Prostate gland (tissue), 2 donors: ENCODE measurements at regions not wholly inside any gene's neighbourhood (a gene's known extent, or its start where the extent isn't known, plus 50 kb on each side); places are given as distances from the start of the nearest gene placed in this dataset.

Experiments
- CTCF ChIP-seq, 4 experiments: fragments of 200-600 bp in 2 of 4; fragments of 450-650 bp in 2 of 4; sonication (generic) in 2 of 4; IDR thresholded peaks; 1 replicate in 3 of 4; 2 replicates in 1 of 4; pipeline ENCODE4 v1.5.1; 2016 to 2019; ENCODE audit warnings: antibody characterized with exemption in 4 of 4, mild to moderate bottlenecking in 2 of 4, moderate library complexity in 2 of 4
- POLR2A ChIP-seq: fragments of 450-650 bp; IDR thresholded peaks from one replicate; pipeline ENCODE4 v1.6.1; 2016; ENCODE audit warnings: antibody characterized with exemption, mild to moderate bottlenecking

GRCh38 chr2:147062073-147062472 is 782.8 kb upstream of the ACVR2A start:
- TF ChIP-seq CTCF (IDR thresholded peaks at IDR 0.05) (no peak), POLR2A (no peak)
